PC-9 (cell line): ENCODE measurements at regions not wholly inside any gene's neighbourhood (a gene's known extent, or its start where the extent isn't known, plus 50 kb on each side); places are given as distances from the start of the nearest gene placed in this dataset.

ENCODE experiments used
- BruUV-seq: library from RNA; stranded (reverse); fragments of 400-500 nt; replicated peaks from 2 replicates; lab custom pipeline; 2021; lab: Mats Ljungman, UMichigan
- CTCF ChIA-PET: fragments of 300-600 bp; sonication (Branson Sonifier 250); formaldehyde crosslinking; loops from one replicate; lab custom pipeline; 2022; ENCODE audit warnings: antibody characterized with exemption; lab: Charles Lee
- POLR2A ChIA-PET: fragments of 300-600 bp; sonication (Branson Sonifier 250); formaldehyde crosslinking; loops from one replicate; lab custom pipeline; 2022; ENCODE audit warnings: antibody characterized with exemption; ENCODE audit not compliant: unreplicated experiment; lab: Charles Lee
- DNase-seq, 2 experiments: peaks; one replicate each; pipeline versions ENCODE4 v3.0.0 to v3.0.0-alpha.2; 2015 to 2022; ENCODE audit warnings: mixed read lengths in 1 of 2
- H2AFZ ChIP-seq: fragments of 200-600 bp; sonication (generic); 2 replicates; pipeline ENCODE4 v1.8.1; 2017; ENCODE audit warnings: antibody characterized with exemption
- H3F3A ChIP-seq: fragments of 200-600 bp; sonication (generic); 2 replicates; pipeline ENCODE4 v1.8.1; 2017; ENCODE audit warnings: antibody characterized with exemption, mild to moderate bottlenecking, low read depth; ENCODE audit not compliant: insufficient read depth
- H3K27ac ChIP-seq: fragments of 200-600 bp; sonication (generic); 2 replicates; pipeline ENCODE4 v1.6.1; 2016; ENCODE audit warnings: mixed run types
- H3K27me3 ChIP-seq: fragments of 200-600 bp; sonication (generic); 2 replicates; pipeline ENCODE4 v1.6.1; 2016; ENCODE audit warnings: low read depth, mixed run types; ENCODE audit not compliant: insufficient read depth
- H3K36me3 ChIP-seq: fragments of 200-600 bp; sonication (generic); 2 replicates; pipeline ENCODE4 v1.6.1; 2016; ENCODE audit warnings: low read depth, mixed run types
- H3K4me1 ChIP-seq: fragments of 200-600 bp; sonication (generic); replicated peaks from 2 replicates; pipeline ENCODE4 v1.6.1; 2016; ENCODE audit warnings: mixed run types; ENCODE audit not compliant: insufficient read depth
- H3K4me2 ChIP-seq: fragments of 200-600 bp; sonication (generic); 2 replicates; pipeline ENCODE4 v1.6.1; 2017; ENCODE audit warnings: mixed run types
- H3K4me3 ChIP-seq: fragments of 200-600 bp; sonication (generic); 2 replicates; pipeline ENCODE4 v1.6.1; 2016; ENCODE audit warnings: mixed run types
- H3K79me2 ChIP-seq: fragments of 200-600 bp; sonication (generic); 2 replicates; pipeline ENCODE4 v1.6.1; 2017; ENCODE audit warnings: low read depth, mixed run types
- H3K9me2 ChIP-seq: fragments of 200-600 bp; sonication (generic); 2 replicates; pipeline ENCODE4 v1.8.1; 2017; ENCODE audit warnings: mild to moderate bottlenecking; ENCODE audit not compliant: insufficient read depth
- H3K9me3 ChIP-seq: fragments of 200-600 bp; sonication (generic); 2 replicates; pipeline ENCODE4 v1.8.1; 2016; ENCODE audit warnings: low read depth; ENCODE audit not compliant: insufficient read depth
- H4K20me1 ChIP-seq: fragments of 200-600 bp; sonication (generic); 2 replicates; pipeline ENCODE4 v1.8.1; 2017; ENCODE audit not compliant: insufficient read depth
- CTCF ChIP-seq: fragments of 200-600 bp; sonication (generic); conservative IDR thresholded peaks from 2 replicates; pipeline ENCODE4 v1.6.1; 2017; ENCODE audit warnings: mixed run types, antibody characterized with exemption, mild to moderate bottlenecking, moderate library complexity
- EZH2 ChIP-seq: fragments of 200-600 bp; sonication (generic); IDR thresholded peaks from 2 replicates; pipeline ENCODE4 v1.8.0; 2017; ENCODE audit warnings: antibody characterized with exemption, low read depth
- intact Hi-C: fragments of 100-400 bp; cut with micrococcal nuclease; formaldehyde crosslinking; loops from one replicate; pipeline ENCODE4 v1.10.0; 2022; ENCODE audit not compliant: unreplicated experiment

- Histone ChIP-seq H3K79me2 (no peaks in the 10 kb centered on the region), H3K9me3 (no peaks in the 10 kb centered on the region), H3K4me2 (no peak overlapping the region), H3K36me3 (no peaks in the 10 kb centered on the region), H4K20me1 (no peaks in the 10 kb centered on the region), H3F3A (no peaks in the 10 kb centered on the region), H3K9me2 (0 out of 2 replicates have a peak, but pooled peaks cover 5% of the 10 kb centered on the region), H3K27ac (no peak overlapping the region), H3K4me1 (no peaks in the 10 kb centered on the region), H2AFZ (no peak overlapping the region), H3K4me3 (no peak overlapping the region), H3K27me3 (no peaks in the 10 kb centered on the region)
- CTCF ChIA-PET, result no interaction called here
- no TSS peak for BruUV-seq
- no peak for TF ChIP-seq EZH2
- no peak for TF ChIP-seq CTCF
- intact Hi-C loops, result no loop called here
- POLR2A ChIA-PET, result no interaction called here
- no peak for DNase-seq
These were observed 129.7 kb upstream of the TMEM161B start for GRCh38 chr5:88398316-88398715.

- DNase-seq, result no peak
- no peaks in the 10 kb centered on the region for H3K79me2 ChIP-seq
These were observed 128.2 kb upstream of the TMEM161B start for GRCh38 chr5:88396751-88397281.

GRCh38 chr5:88396000-88396535 is 127.4 kb upstream of the TMEM161B start:
- H3K4me1 ChIP-seq, result no peaks in the 10 kb centered on the region
- CTCF ChIA-PET, result no interaction called here
- no peaks in the 10 kb centered on the region for H3K79me2 ChIP-seq
- no peaks in the 10 kb centered on the region for H3K36me3 ChIP-seq
- TF ChIP-seq CTCF (no peak), EZH2 (no peak)
- H3K4me3 ChIP-seq, result no peak overlapping the region
- no peak for DNase-seq
- no peaks in the 10 kb centered on the region for H4K20me1 ChIP-seq
- H3K4me2 ChIP-seq, result no peak overlapping the region
- no peaks in the 10 kb centered on the region for H3F3A ChIP-seq
- H3K9me3 ChIP-seq, result no peaks in the 10 kb centered on the region
- no peaks in the 10 kb centered on the region for H3K27me3 ChIP-seq
- no peak overlapping the region for H3K27ac ChIP-seq
- POLR2A ChIA-PET, result interaction anchor here (0.6 kb wide), 1 partner anchor 497 kb away, joined by 3 read pairs; no protein-coding TSS in a partner anchor
- no peaks in the 10 kb centered on the region for H3K9me2 ChIP-seq
- no TSS peak for BruUV-seq
- no peak overlapping the region for H2AFZ ChIP-seq
- intact Hi-C loops, result no loop called here

More at GRCh38 chr5:88396751-88397281, 128.2 kb upstream of the TMEM161B start:
- CTCF ChIA-PET, result no interaction called here
- Histone ChIP-seq H3F3A (no peaks in the 10 kb centered on the region), H3K4me3 (no peak overlapping the region), H4K20me1 (no peaks in the 10 kb centered on the region), H2AFZ (no peak overlapping the region), H3K27me3 (no peaks in the 10 kb centered on the region), H3K36me3 (no peaks in the 10 kb centered on the region), H3K4me1 (no peaks in the 10 kb centered on the region), H3K4me2 (no peak overlapping the region), H3K27ac (no peak overlapping the region), H3K9me3 (no peaks in the 10 kb centered on the region), H3K9me2 (no peaks in the 10 kb centered on the region)
- POLR2A ChIA-PET, result no interaction called here
- intact Hi-C loops, result no loop called here
- TF ChIP-seq EZH2 (no peak), CTCF (no peak)
- no TSS peak for BruUV-seq
